ENCODE measurements at regions not wholly inside any gene's neighbourhood (a gene's known extent, or its start where the extent isn't known, plus 50 kb on each side); places are given as distances from the start of the nearest gene placed in this dataset.
"Not testable (repeated sequence)": the region's sequence is repeated elsewhere in the genome, so short reads cannot be mapped to it uniquely, and the experiment has no call there.

GRCh38 chr3:117054556-117054955 lies 345.0 kb downstream of the TUSC7 start:
- no peaks in the 10 kb centered on the region for H3K9me3 ChIP-seq (ENCODE audit: control insufficient read depth, low read length)
- 94 to 100% methylated on average over 2 of the region's 2 CpGs for WGBS, 2 experiments (ENCODE audit: insufficient coverage in 1 of 2, insufficient read length in 1 of 2)
- H3K27ac Mint-ChIP-seq = no peak overlapping the region
- H3K9me3 Mint-ChIP-seq = peaks cover 6% of the 10 kb centered on the region
- no peak overlapping the region for H3K4me3 ChIP-seq (ENCODE audit: low read length)
- no peak overlapping the region for H3K9ac ChIP-seq (ENCODE audit: extremely low read depth, low read length, poor library complexity, severe bottlenecking)
- no peaks in the 10 kb centered on the region for H3K27me3 Mint-ChIP-seq (ENCODE audit: insufficient read depth)
- no peaks in the 10 kb centered on the region for H3K36me3 ChIP-seq (ENCODE audit: control insufficient read depth, insufficient read depth, low read length)
- no peak for TF ChIP-seq CTCF (conservative IDR thresholded peaks at IDR 0.05)
- H3K27me3 ChIP-seq (ENCODE audit: control insufficient read depth, insufficient read depth, low read length, poor library complexity, severe bottlenecking) = no peaks in the 10 kb centered on the region
- H3K4me1 Mint-ChIP-seq = peaks cover 6% of the 10 kb centered on the region
- no peak for DNase-seq
- H3K27ac ChIP-seq (ENCODE audit: low read depth, low read length) = no peak overlapping the region
- H3K4me1 ChIP-seq (ENCODE audit: control insufficient read depth, insufficient read depth, low read length) = peaks cover 3% of the 10 kb centered on the region
- H3K36me3 Mint-ChIP-seq (ENCODE audit: low read depth) = no peaks in the 10 kb centered on the region
- H3K4me3 Mint-ChIP-seq = no peak overlapping the region

GRCh38 chr3:117056946-117057345 lies 347.4 kb downstream of the TUSC7 start:
- not testable (repeated sequence) for H3K4me3 ChIP-seq (ENCODE audit: low read length); H3K27ac ChIP-seq (ENCODE audit: low read depth, low read length); H3K9me3 ChIP-seq (ENCODE audit: control insufficient read depth, low read length); H3K36me3 ChIP-seq (ENCODE audit: control insufficient read depth, insufficient read depth, low read length); H3K9ac ChIP-seq (ENCODE audit: extremely low read depth, low read length, poor library complexity, severe bottlenecking); H3K27me3 Mint-ChIP-seq (ENCODE audit: insufficient read depth); H3K9me3 Mint-ChIP-seq; H3K36me3 Mint-ChIP-seq (ENCODE audit: low read depth); DNase-seq; H3K4me3 Mint-ChIP-seq; H3K27me3 ChIP-seq (ENCODE audit: control insufficient read depth, insufficient read depth, low read length, poor library complexity, severe bottlenecking); H3K27ac Mint-ChIP-seq
- H3K4me1 ChIP-seq (ENCODE audit: control insufficient read depth, insufficient read depth, low read length) = peaks cover 18% of the 10 kb centered on the region
- WGBS, 2 experiments (ENCODE audit: insufficient coverage in 1 of 2, insufficient read length in 1 of 2) = 96 to 100% methylated on average over 2 to 5 of the region's 5 CpGs
- H3K4me1 Mint-ChIP-seq = peaks cover 22% of the 10 kb centered on the region

GRCh38 chr3:117059067-117059955 lies 349.7 kb downstream of the TUSC7 start:
- peaks cover 22% of the 10 kb centered on the region for H3K4me1 Mint-ChIP-seq

More at GRCh38 chr3:117059067-117059955, 349.7 kb downstream of the TUSC7 start:
- peaks cover 20% of the 10 kb centered on the region for H3K4me1 ChIP-seq (ENCODE audit: control insufficient read depth, insufficient read depth, low read length)
- H3K27me3 Mint-ChIP-seq (ENCODE audit: insufficient read depth) = no peaks in the 10 kb centered on the region
- 60 to 64% methylated on average over 2 to 5 of the region's 6 CpGs for WGBS, 2 experiments (ENCODE audit: insufficient coverage in 1 of 2, insufficient read length in 1 of 2)
- peak; percentile 84 for TF ChIP-seq CTCF (conservative IDR thresholded peaks at IDR 0.05)
- no peak for DNase-seq
- no peaks in the 10 kb centered on the region for H3K9me3 Mint-ChIP-seq
- H3K27ac Mint-ChIP-seq = no peak overlapping the region
- no peaks in the 10 kb centered on the region for H3K27me3 ChIP-seq (ENCODE audit: control insufficient read depth, insufficient read depth, low read length, poor library complexity, severe bottlenecking)
- H3K4me3 ChIP-seq (ENCODE audit: low read length) = no peak overlapping the region
- H3K4me3 Mint-ChIP-seq = no peak overlapping the region
- no peaks in the 10 kb centered on the region for H3K36me3 ChIP-seq (ENCODE audit: control insufficient read depth, insufficient read depth, low read length)
- H3K9ac ChIP-seq (ENCODE audit: extremely low read depth, low read length, poor library complexity, severe bottlenecking) = no peak overlapping the region
- H3K9me3 ChIP-seq (ENCODE audit: control insufficient read depth, low read length) = no peaks in the 10 kb centered on the region
- no peaks in the 10 kb centered on the region for H3K36me3 Mint-ChIP-seq (ENCODE audit: low read depth)
- no peak overlapping the region for H3K27ac ChIP-seq (ENCODE audit: low read depth, low read length)

All from endodermal cell (in vitro differentiated cells).